ENCODE measurements at regions not wholly inside any gene's neighbourhood (a gene's known extent, or its start where the extent isn't known, plus 50 kb on each side); places are given as distances from the start of the nearest gene placed in this dataset.

GRCh38 chr22:44554411-44554810, 56.4 kb upstream of the RTL6 start:
- TF ChIP-seq CTCF (IDR thresholded peaks at IDR 0.05) (no peak), POLR2A (IDR thresholded peaks at IDR 0.05) (no peak)

Measured in testis (tissue), 2 donors.